ENCODE measurements at regions not wholly inside any gene's neighbourhood (a gene's known extent, or its start where the extent isn't known, plus 50 kb on each side); places are given as distances from the start of the nearest gene placed in this dataset.

GRCh38 chr1:198079432-198079951, 77.3 kb upstream of the NEK7 start (continued):
- TF ChIP-seq ZMIZ1 (IDR thresholded peaks at IDR 0.05; ENCODE audit: low read depth in 2 of 2, low read length in 2 of 2) (no peak), ZC3H8 (IDR thresholded peaks at IDR 0.05) (no peak), ATF6 (CRISPR knock-in tag; IDR thresholded peaks at IDR 0.05) (no peak), KDM2B (CRISPR knock-in tag; IDR thresholded peaks at IDR 0.05) (0 out of 2 replicates have a peak, but pooled peaks have one; percentile 85), IFI16 (CRISPR knock-in tag; IDR thresholded peaks at IDR 0.05) (peak; percentile 92), BRD9 (IDR thresholded peaks at IDR 0.05; ENCODE audit: low read depth, partially characterized antibody) (no peak), PRDM10 (IDR thresholded peaks at IDR 0.05; ENCODE audit: partially characterized antibody) (peak; percentile 87), ZNF277 (CRISPR knock-in tag; IDR thresholded peaks at IDR 0.05; ENCODE audit: borderline replicate concordance) (no peak), SP1 (CRISPR knock-in tag; IDR thresholded peaks at IDR 0.05) (no peak), TAF15 (IDR thresholded peaks at IDR 0.05; ENCODE audit: low read depth, low read length) (no peak), CTBP1 (IDR thresholded peaks at IDR 0.05; ENCODE audit: borderline replicate concordance) (peak; percentile 56; the same call in 1 of the 2 replicates), NR2C2 (CRISPR knock-in tag; IDR thresholded peaks at IDR 0.05) (no peak), NR2C2 (tag; IDR thresholded peaks at IDR 0.05) (peak; percentile 24; the same call in 1 of the 2 replicates), ZSCAN32 (CRISPR knock-in tag; IDR thresholded peaks at IDR 0.05) (peak; percentile 77), RAD21 (CRISPR knock-in tag; conservative IDR thresholded peaks at IDR 0.05 in 1 of 2, IDR thresholded peaks at IDR 0.05 in 1 of 2) (peak in 1 of 2 experiments; percentile 24; a peak in 1 of 4 replicates)

All from K562 (cell line).